H1 (cell line): ENCODE measurements at regions not wholly inside any gene's neighbourhood (a gene's known extent, or its start where the extent isn't known, plus 50 kb on each side); places are given as distances from the start of the nearest gene placed in this dataset.

Experiments used
- CHD1 ChIP-seq: IDR thresholded peaks from 2 replicates; pipeline ENCODE4 v1.6.1; 2012; ENCODE audit warnings: low read depth, low read length, improper control_type of control experiment
- CHD7 ChIP-seq: fragments of 300-600 bp; sonication (generic); IDR thresholded peaks from 2 replicates; pipeline ENCODE4 v1.7.1; 2012; ENCODE audit warnings: low read length, moderate library complexity, mild to moderate bottlenecking, inconsistent platforms; ENCODE audit not compliant: insufficient replicate concordance
- NANOG ChIP-seq: IDR thresholded peaks from 2 replicates; pipeline ENCODE4 v1.6.1; 2011; ENCODE audit warnings: low read length, low read depth, mild to moderate bottlenecking, inconsistent platforms; ENCODE audit not compliant: insufficient read depth, poor library complexity, severe bottlenecking
- PHF8 ChIP-seq: fragments of 200-600 bp; sonication (generic); conservative IDR thresholded peaks from 2 replicates; pipeline ENCODE4 v1.7.1; 2012; ENCODE audit warnings: low read depth, mild to moderate bottlenecking, inconsistent platforms, low read length, moderate library complexity
- SUZ12 ChIP-seq: fragments of 200-600 bp; sonication (generic); IDR thresholded peaks from 2 replicates; pipeline ENCODE4 v1.6.1; 2012; ENCODE audit warnings: mild to moderate bottlenecking, inconsistent platforms, low read length, moderate library complexity, mixed read lengths

GRCh38 chr20:48204499-48204898 lies 419.2 kb upstream of the SULF2 start (continued):
- no peak for TF ChIP-seq CHD7
- no peak for TF ChIP-seq SUZ12
- TF ChIP-seq NANOG, result no peak
- TF ChIP-seq PHF8, result no peak
- no peak for TF ChIP-seq CHD1
